ENCODE measurements at regions not wholly inside any gene's neighbourhood (a gene's known extent, or its start where the extent isn't known, plus 50 kb on each side); places are given as distances from the start of the nearest gene placed in this dataset.

DNA sequence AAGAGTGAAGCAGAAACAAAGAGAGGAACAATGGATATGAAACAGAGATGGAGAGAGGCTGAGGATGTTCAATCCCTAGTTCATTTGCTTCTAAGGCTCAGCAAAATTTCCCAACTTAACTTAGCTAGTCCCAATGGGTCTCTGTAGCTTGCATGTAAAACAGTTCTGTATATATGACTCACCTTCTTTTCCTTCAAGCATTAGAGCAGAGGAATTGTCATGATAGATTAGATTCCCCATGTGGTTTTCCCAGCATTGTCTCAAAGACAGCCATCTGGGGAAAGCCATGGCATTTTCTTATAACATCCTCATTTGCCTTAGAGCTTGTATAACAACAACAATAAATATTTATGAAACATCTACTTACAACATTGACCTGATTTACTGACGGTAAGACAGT is 93.9 kb upstream of the GATB start:
- 100% methylated on average over 1 of the region's 1 CpG for WGBS (ENCODE audit: insufficient coverage)
- no peaks in the 10 kb centered on the region for H3K9me3 Mint-ChIP-seq (ENCODE audit: insufficient read depth)
- no peaks in the 10 kb centered on the region for H4K20me1 ChIP-seq (ENCODE audit: control insufficient read depth, insufficient read depth, low read length, poor library complexity, severe bottlenecking)
- peaks cover 0 to 2% (median 0%) of the 10 kb centered on the region in 4 experiments for H3K27me3 ChIP-seq (replicated peaks in 1 of 4; ENCODE audit: control extremely low read depth in 1 of 4, control insufficient read depth in 3 of 4, insufficient read depth in 4 of 4, low read length in 3 of 4)
- H3K27me3 Mint-ChIP-seq, result peaks cover 13% of the 10 kb centered on the region
- no peak overlapping the region for H3K4me2 ChIP-seq (replicated peaks; ENCODE audit: low read depth, low read length, poor library complexity, severe bottlenecking)
- intact Hi-C loops (cut with micrococcal nuclease), result no loop called here
- no peak overlapping the region for H3K4me3 Mint-ChIP-seq
- H3K9ac ChIP-seq (ENCODE audit: low read length), result no peak overlapping the region
- no peak overlapping the region for H3K4me3 ChIP-seq (ENCODE audit: control extremely low read depth in 1 of 5, extremely low read depth in 1 of 5, insufficient read depth in 1 of 5, low read depth in 2 of 5, low read length in 4 of 5)
- no peak for TF ChIP-seq EZH2 (IDR thresholded peaks at IDR 0.05; ENCODE audit: borderline replicate concordance, insufficient read depth, low read depth, low read length, poor library complexity, severe bottlenecking)
- TF ChIP-seq, protein P1, sequence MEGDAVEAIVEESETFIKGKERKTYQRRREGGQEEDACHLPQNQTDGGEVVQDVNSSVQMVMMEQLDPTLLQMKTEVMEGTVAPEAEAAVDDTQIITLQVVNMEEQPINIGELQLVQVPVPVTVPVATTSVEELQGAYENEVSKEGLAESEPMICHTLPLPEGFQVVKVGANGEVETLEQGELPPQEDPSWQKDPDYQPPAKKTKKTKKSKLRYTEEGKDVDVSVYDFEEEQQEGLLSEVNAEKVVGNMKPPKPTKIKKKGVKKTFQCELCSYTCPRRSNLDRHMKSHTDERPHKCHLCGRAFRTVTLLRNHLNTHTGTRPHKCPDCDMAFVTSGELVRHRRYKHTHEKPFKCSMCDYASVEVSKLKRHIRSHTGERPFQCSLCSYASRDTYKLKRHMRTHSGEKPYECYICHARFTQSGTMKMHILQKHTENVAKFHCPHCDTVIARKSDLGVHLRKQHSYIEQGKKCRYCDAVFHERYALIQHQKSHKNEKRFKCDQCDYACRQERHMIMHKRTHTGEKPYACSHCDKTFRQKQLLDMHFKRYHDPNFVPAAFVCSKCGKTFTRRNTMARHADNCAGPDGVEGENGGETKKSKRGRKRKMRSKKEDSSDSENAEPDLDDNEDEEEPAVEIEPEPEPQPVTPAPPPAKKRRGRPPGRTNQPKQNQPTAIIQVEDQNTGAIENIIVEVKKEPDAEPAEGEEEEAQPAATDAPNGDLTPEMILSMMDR (IDR thresholded peaks at IDR 0.05), result no peak
- H3K27ac ChIP-seq (ENCODE audit: low read length in 2 of 2), result no peak overlapping the region
- CTCF ChIA-PET, result no interaction called here
- no peak overlapping the region for H3K27ac Mint-ChIP-seq
- DNase-seq (no peak), ATAC-seq (ENCODE audit: low read depth) (no peak)
- POLR2A ChIA-PET, result no interaction called here
- H3K79me2 ChIP-seq (ENCODE audit: control insufficient read depth, insufficient read depth, low read length), result no peaks in the 10 kb centered on the region
- no peaks in the 10 kb centered on the region for H3K4me1 ChIP-seq (ENCODE audit: control insufficient read depth in 2 of 2, insufficient read depth in 2 of 2, low read length in 2 of 2)
- H3K9me3 ChIP-seq (ENCODE audit: control extremely low read depth in 1 of 3, control insufficient read depth in 2 of 3, insufficient read depth in 1 of 3, low read length in 2 of 3), result no peaks in the 10 kb centered on the region
- H3K4me1 Mint-ChIP-seq, result no peaks in the 10 kb centered on the region
- H3K36me3 ChIP-seq (replicated peaks in 1 of 2; ENCODE audit: control extremely low read depth in 1 of 2, control insufficient read depth in 1 of 2, extremely low read depth in 1 of 2, insufficient read depth in 2 of 2, low read length in 1 of 2), result no peaks in the 10 kb centered on the region
- no peak overlapping the region for H2AFZ ChIP-seq (ENCODE audit: insufficient read depth, low read depth, low read length, poor library complexity, severe bottlenecking)

DNA sequence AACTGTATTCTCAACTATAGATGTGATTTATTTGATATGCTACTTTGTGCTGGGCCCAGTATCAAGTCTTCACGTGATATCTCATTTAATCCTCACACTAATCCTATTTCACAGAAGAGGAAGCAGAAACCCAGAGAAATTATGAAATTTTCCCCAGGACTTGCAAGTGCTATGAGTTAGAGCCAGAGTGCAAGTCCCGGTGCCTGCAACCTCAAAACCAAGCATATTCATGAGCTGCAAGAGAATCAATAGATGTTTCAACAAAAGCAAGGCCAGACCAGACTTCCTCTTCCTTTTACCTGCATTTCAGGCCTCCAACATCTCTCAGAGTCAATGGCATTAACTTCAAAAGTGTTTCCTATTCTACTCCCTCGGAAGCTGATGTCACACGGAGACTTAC is 92.2 kb upstream of the GATB start:
- no peaks in the 10 kb centered on the region for H3K9me3 Mint-ChIP-seq (ENCODE audit: insufficient read depth)
- H3K27ac ChIP-seq (ENCODE audit: low read length in 2 of 2), result no peak overlapping the region
- intact Hi-C loops (cut with micrococcal nuclease), result no loop called here
- H4K20me1 ChIP-seq (ENCODE audit: control insufficient read depth, insufficient read depth, low read length, poor library complexity, severe bottlenecking), result no peaks in the 10 kb centered on the region
- H3K9me3 ChIP-seq (ENCODE audit: control extremely low read depth in 1 of 3, control insufficient read depth in 2 of 3, insufficient read depth in 1 of 3, low read length in 2 of 3), result no peaks in the 10 kb centered on the region
- no peak overlapping the region for H3K4me2 ChIP-seq (replicated peaks; ENCODE audit: low read depth, low read length, poor library complexity, severe bottlenecking)
- TF ChIP-seq, protein P1 (IDR thresholded peaks at IDR 0.05), result no peak
- no peak for TF ChIP-seq EZH2 (IDR thresholded peaks at IDR 0.05; ENCODE audit: borderline replicate concordance, insufficient read depth, low read depth, low read length, poor library complexity, severe bottlenecking)
- H3K79me2 ChIP-seq (ENCODE audit: control insufficient read depth, insufficient read depth, low read length), result no peaks in the 10 kb centered on the region
- no peak overlapping the region for H3K9ac ChIP-seq (ENCODE audit: low read length)
- no peaks in the 10 kb centered on the region for H3K4me1 Mint-ChIP-seq
- DNase-seq, result no peak
- H3K27me3 Mint-ChIP-seq, result peaks cover 23% of the 10 kb centered on the region
- no peaks in the 10 kb centered on the region for H3K36me3 ChIP-seq (replicated peaks in 1 of 2; ENCODE audit: control extremely low read depth in 1 of 2, control insufficient read depth in 1 of 2, extremely low read depth in 1 of 2, insufficient read depth in 2 of 2, low read length in 1 of 2)
- WGBS (ENCODE audit: insufficient coverage), result 50% methylated on average over 1 of the region's 4 CpGs
- H2AFZ ChIP-seq (ENCODE audit: insufficient read depth, low read depth, low read length, poor library complexity, severe bottlenecking), result no peak overlapping the region
- H3K4me1 ChIP-seq (ENCODE audit: control insufficient read depth in 2 of 2, insufficient read depth in 2 of 2, low read length in 2 of 2), result no peaks in the 10 kb centered on the region
- H3K4me3 ChIP-seq (ENCODE audit: control extremely low read depth in 1 of 5, extremely low read depth in 1 of 5, insufficient read depth in 1 of 5, low read depth in 2 of 5, low read length in 4 of 5), result no peak overlapping the region
- peaks cover 0 to 2% (median 0%) of the 10 kb centered on the region in 4 experiments for H3K27me3 ChIP-seq (replicated peaks in 1 of 4; ENCODE audit: control extremely low read depth in 1 of 4, control insufficient read depth in 3 of 4, insufficient read depth in 4 of 4, low read length in 3 of 4)
- ChIA-PET POLR2A (no interaction called here), CTCF (no interaction called here)
- no peak overlapping the region for H3K27ac Mint-ChIP-seq
- ATAC-seq (ENCODE audit: low read depth), result no peak
- no peak overlapping the region for H3K4me3 Mint-ChIP-seq

Measured in B cell (primary cell).